ENCODE measurements at regions not wholly inside any gene's neighbourhood (a gene's known extent, or its start where the extent isn't known, plus 50 kb on each side); places are given as distances from the start of the nearest gene placed in this dataset.

DNA sequence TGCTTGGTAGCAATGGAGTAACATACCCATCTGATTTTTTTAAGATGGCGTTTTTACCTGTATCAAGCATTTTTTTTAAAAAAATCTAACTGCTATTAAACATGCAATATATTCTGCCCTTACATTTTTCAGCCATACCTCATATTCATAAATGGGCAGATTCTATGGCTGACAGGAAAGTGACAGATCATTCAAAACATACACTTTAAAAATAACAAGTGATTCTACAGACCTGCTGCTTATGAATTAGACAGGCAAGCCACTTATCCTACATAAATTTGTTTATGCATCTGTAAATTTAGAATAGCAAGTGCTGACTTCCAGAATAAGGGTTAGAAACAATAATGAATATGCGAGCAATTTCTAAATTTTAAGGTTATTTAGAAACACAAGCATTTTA lies 82.7 kb downstream of the TBXT start:
- TF ChIP-seq, protein P1, sequence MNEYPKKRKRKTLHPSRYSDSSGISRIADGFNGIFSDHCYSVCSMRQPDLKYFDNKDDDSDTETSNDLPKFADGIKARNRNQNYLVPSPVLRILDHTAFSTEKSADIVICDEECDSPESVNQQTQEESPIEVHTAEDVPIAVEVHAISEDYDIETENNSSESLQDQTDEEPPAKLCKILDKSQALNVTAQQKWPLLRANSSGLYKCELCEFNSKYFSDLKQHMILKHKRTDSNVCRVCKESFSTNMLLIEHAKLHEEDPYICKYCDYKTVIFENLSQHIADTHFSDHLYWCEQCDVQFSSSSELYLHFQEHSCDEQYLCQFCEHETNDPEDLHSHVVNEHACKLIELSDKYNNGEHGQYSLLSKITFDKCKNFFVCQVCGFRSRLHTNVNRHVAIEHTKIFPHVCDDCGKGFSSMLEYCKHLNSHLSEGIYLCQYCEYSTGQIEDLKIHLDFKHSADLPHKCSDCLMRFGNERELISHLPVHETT (tag by site-specific recombination; IDR thresholded peaks at IDR 0.05): no peak
- TF ChIP-seq, protein P2, sequence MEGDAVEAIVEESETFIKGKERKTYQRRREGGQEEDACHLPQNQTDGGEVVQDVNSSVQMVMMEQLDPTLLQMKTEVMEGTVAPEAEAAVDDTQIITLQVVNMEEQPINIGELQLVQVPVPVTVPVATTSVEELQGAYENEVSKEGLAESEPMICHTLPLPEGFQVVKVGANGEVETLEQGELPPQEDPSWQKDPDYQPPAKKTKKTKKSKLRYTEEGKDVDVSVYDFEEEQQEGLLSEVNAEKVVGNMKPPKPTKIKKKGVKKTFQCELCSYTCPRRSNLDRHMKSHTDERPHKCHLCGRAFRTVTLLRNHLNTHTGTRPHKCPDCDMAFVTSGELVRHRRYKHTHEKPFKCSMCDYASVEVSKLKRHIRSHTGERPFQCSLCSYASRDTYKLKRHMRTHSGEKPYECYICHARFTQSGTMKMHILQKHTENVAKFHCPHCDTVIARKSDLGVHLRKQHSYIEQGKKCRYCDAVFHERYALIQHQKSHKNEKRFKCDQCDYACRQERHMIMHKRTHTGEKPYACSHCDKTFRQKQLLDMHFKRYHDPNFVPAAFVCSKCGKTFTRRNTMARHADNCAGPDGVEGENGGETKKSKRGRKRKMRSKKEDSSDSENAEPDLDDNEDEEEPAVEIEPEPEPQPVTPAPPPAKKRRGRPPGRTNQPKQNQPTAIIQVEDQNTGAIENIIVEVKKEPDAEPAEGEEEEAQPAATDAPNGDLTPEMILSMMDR (tag by site-specific recombination; IDR thresholded peaks at IDR 0.05): no peak
- TF ChIP-seq PRDM1 (tag by site-specific recombination; IDR thresholded peaks at IDR 0.05) (no peak), ZNF830 (tag by site-specific recombination; IDR thresholded peaks at IDR 0.05; ENCODE audit: low read depth) (no peak), BCL11B (tag by site-specific recombination; IDR thresholded peaks at IDR 0.05; ENCODE audit: low read depth) (no peak), ZNF530 (tag by site-specific recombination; IDR thresholded peaks at IDR 0.05; ENCODE audit: low read depth) (no peak), TCF7L2 (IDR thresholded peaks at IDR 0.05; ENCODE audit: borderline replicate concordance, low read depth, low read length) (no peak), ZSCAN16 (tag by site-specific recombination; IDR thresholded peaks at IDR 0.05) (no peak), ZFP3 (tag by site-specific recombination; IDR thresholded peaks at IDR 0.05; ENCODE audit: low read depth) (no peak), BCL11A (tag by site-specific recombination; IDR thresholded peaks at IDR 0.05; ENCODE audit: low read depth) (no peak)
- TF ChIP-seq, protein P3, sequence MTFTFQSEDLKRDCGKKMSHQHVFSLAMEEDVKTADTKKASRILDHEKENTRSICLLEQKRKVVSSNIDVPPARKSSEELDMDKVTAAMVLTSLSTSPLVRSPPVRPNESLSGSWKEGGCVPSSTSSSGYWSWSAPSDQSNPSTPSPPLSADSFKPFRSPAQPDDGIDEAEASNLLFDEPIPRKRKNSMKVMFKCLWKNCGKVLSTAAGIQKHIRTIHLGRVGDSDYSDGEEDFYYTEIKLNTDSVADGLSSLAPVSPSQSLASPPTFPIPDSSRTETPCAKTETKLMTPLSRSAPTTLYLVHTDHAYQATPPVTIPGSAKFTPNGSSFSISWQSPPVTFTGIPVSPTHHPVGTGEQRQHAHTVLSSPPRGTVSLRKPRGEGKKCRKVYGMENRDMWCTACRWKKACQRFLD (tag by site-specific recombination; IDR thresholded peaks at IDR 0.05): no peak
- TF ChIP-seq, protein P4, sequence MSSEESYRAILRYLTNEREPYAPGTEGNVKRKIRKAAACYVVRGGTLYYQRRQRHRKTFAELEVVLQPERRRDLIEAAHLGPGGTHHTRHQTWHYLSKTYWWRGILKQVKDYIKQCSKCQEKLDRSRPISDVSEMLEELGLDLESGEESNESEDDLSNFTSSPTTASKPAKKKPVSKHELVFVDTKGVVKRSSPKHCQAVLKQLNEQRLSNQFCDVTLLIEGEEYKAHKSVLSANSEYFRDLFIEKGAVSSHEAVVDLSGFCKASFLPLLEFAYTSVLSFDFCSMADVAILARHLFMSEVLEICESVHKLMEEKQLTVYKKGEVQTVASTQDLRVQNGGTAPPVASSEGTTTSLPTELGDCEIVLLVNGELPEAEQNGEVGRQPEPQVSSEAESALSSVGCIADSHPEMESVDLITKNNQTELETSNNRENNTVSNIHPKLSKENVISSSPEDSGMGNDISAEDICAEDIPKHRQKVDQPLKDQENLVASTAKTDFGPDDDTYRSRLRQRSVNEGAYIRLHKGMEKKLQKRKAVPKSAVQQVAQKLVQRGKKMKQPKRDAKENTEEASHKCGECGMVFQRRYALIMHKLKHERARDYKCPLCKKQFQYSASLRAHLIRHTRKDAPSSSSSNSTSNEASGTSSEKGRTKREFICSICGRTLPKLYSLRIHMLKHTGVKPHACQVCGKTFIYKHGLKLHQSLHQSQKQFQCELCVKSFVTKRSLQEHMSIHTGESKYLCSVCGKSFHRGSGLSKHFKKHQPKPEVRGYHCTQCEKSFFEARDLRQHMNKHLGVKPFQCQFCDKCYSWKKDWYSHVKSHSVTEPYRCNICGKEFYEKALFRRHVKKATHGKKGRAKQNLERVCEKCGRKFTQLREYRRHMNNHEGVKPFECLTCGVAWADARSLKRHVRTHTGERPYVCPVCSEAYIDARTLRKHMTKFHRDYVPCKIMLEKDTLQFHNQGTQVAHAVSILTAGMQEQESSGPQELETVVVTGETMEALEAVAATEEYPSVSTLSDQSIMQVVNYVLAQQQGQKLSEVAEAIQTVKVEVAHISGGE (tag by site-specific recombination; conservative IDR thresholded peaks at IDR 0.05; ENCODE audit: low read depth): no peak
- TF ChIP-seq, protein P5, sequence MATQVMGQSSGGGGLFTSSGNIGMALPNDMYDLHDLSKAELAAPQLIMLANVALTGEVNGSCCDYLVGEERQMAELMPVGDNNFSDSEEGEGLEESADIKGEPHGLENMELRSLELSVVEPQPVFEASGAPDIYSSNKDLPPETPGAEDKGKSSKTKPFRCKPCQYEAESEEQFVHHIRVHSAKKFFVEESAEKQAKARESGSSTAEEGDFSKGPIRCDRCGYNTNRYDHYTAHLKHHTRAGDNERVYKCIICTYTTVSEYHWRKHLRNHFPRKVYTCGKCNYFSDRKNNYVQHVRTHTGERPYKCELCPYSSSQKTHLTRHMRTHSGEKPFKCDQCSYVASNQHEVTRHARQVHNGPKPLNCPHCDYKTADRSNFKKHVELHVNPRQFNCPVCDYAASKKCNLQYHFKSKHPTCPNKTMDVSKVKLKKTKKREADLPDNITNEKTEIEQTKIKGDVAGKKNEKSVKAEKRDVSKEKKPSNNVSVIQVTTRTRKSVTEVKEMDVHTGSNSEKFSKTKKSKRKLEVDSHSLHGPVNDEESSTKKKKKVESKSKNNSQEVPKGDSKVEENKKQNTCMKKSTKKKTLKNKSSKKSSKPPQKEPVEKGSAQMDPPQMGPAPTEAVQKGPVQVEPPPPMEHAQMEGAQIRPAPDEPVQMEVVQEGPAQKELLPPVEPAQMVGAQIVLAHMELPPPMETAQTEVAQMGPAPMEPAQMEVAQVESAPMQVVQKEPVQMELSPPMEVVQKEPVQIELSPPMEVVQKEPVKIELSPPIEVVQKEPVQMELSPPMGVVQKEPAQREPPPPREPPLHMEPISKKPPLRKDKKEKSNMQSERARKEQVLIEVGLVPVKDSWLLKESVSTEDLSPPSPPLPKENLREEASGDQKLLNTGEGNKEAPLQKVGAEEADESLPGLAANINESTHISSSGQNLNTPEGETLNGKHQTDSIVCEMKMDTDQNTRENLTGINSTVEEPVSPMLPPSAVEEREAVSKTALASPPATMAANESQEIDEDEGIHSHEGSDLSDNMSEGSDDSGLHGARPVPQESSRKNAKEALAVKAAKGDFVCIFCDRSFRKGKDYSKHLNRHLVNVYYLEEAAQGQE (tag by site-specific recombination; IDR thresholded peaks at IDR 0.05): no peak

Measured in HEK293 (cell line).